HG02623 (cell line): ENCODE measurements at regions not wholly inside any gene's neighbourhood (a gene's known extent, or its start where the extent isn't known, plus 50 kb on each side); places are given as distances from the start of the nearest gene placed in this dataset.
"Not testable (repeated sequence)": the region's sequence is repeated elsewhere in the genome, so short reads cannot be mapped to it uniquely, and the experiment has no call there.

Source experiments
- ATAC-seq: cut with Tn5 transposase; IDR thresholded peaks from one replicate; pipeline ENCODE4 v1.9.1; 2021; ENCODE audit warnings: moderate library complexity; ENCODE audit not compliant: unreplicated experiment

GRCh38 chr10:78207216-78207615, 173.6 kb downstream of the RPS24 start:
- ATAC-seq, result no peak

GRCh38 chr10:78207776-78208175, 174.1 kb downstream of the RPS24 start:
- ATAC-seq, result no peak

GRCh38 chr10:78209970-78210369, 176.3 kb downstream of the RPS24 start:
- no peak for ATAC-seq

- ATAC-seq, result no peak
Measured at GRCh38 chr10:78210548-78210947, 176.9 kb downstream of the RPS24 start.

GRCh38 chr10:78210976-78211375, 177.3 kb downstream of the RPS24 start:
- no peak for ATAC-seq

- ATAC-seq, result no peak
Measured at GRCh38 chr10:78211561-78212051, 177.9 kb downstream of the RPS24 start.

- ATAC-seq, result no peak
Measured at GRCh38 chr10:78212060-78212785, 178.6 kb downstream of the RPS24 start.

GRCh38 chr10:78212786-78213175, 179.1 kb downstream of the RPS24 start:
- no peak for ATAC-seq

- no peak for ATAC-seq
Measured at GRCh38 chr10:78214955-78215354, 181.3 kb downstream of the RPS24 start.

- no peak for ATAC-seq
Measured at GRCh38 chr10:78215645-78216044, 182.0 kb downstream of the RPS24 start.

GRCh38 chr10:78217336-78217735, 183.7 kb downstream of the RPS24 start:
- no peak for ATAC-seq

- ATAC-seq, result no peak
Measured at GRCh38 chr10:78218798-78219490, 185.3 kb downstream of the RPS24 start.

- ATAC-seq, result not testable (repeated sequence)
Measured at GRCh38 chr10:78219568-78219967, 185.9 kb downstream of the RPS24 start.

GRCh38 chr10:78220781-78221180, 187.1 kb downstream of the RPS24 start:
- ATAC-seq, result no peak

- ATAC-seq, result no peak
Measured at GRCh38 chr10:78222096-78222790, 188.6 kb downstream of the RPS24 start.

- no peak for ATAC-seq
Measured at GRCh38 chr10:78223088-78223487, 189.4 kb downstream of the RPS24 start.

GRCh38 chr10:78224602-78225001, 190.9 kb downstream of the RPS24 start:
- no peak for ATAC-seq

- no peak for ATAC-seq
Measured at GRCh38 chr10:78225594-78225993, 191.9 kb downstream of the RPS24 start.

- ATAC-seq, result no peak
Measured at GRCh38 chr10:78229489-78229888, 195.8 kb downstream of the RPS24 start.

GRCh38 chr10:78229950-78230675, 196.4 kb downstream of the RPS24 start:
- ATAC-seq, result no peak

GRCh38 chr10:78231327-78231726, 197.7 kb downstream of the RPS24 start:
- no peak for ATAC-seq
